DND-41 (cell line): ENCODE measurements at regions not wholly inside any gene's neighbourhood (a gene's known extent, or its start where the extent isn't known, plus 50 kb on each side); places are given as distances from the start of the nearest gene placed in this dataset.

Source experiments
- CTCF ChIP-seq: IDR thresholded peaks from 2 replicates; pipeline ENCODE4 v1.5.1; 2012; ENCODE audit warnings: borderline replicate concordance, low read length, moderate library complexity, mild to moderate bottlenecking; ENCODE audit not compliant: poor library complexity, severe bottlenecking; ENCODE audit errors: extremely low read depth
- EZH2 ChIP-seq: IDR thresholded peaks from 3 replicates; pipeline ENCODE4 v1.6.1; 2012; ENCODE audit warnings: borderline replicate concordance, low read depth, mild to moderate bottlenecking, moderate library complexity, low read length, inconsistent platforms; ENCODE audit not compliant: severe bottlenecking

DNA sequence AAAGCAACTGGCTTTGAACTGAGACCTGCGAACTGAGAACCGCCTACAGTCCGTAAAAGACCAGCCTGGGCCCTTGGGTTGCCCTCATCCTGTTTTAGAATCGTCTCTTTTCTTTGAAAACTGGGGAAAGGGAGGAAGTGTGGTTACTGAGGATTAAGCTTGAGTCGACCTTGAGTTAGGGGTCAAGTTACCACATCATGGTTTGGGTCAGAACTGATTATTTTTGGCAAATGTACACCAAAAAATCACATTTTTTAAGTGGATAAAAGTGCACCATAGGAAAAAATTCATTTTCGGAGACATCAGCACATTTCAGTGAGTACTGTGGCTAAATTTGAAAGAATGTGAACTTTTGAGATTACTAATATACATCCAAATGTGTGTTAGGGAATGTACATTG lies 76.9 kb upstream of the KAZN start:
- TF ChIP-seq CTCF (no peak), EZH2 (no peak)
